ENCODE measurements at regions not wholly inside any gene's neighbourhood (a gene's known extent, or its start where the extent isn't known, plus 50 kb on each side); places are given as distances from the start of the nearest gene placed in this dataset.
"Not testable (repeated sequence)": the region's sequence is repeated elsewhere in the genome, so short reads cannot be mapped to it uniquely, and the experiment has no call there.

GRCh38 chr6:22194188-22194921 is 102.5 kb downstream of the PRL start:
- no peak for DNase-seq
- no peak overlapping the region for H3K4me3 Mint-ChIP-seq
- ATAC-seq (replicated peaks in 1 of 2): no peak
- H3K27me3 Mint-ChIP-seq (ENCODE audit: low read depth): peaks cover 6% of the 10 kb centered on the region
- no peak overlapping the region for H3K27ac Mint-ChIP-seq
- H3K9me3 Mint-ChIP-seq: peaks cover 2 to 6% of the 10 kb centered on the region in 2 donors
- H3K4me1 Mint-ChIP-seq (ENCODE audit: low read depth): no peaks in the 10 kb centered on the region
- peaks cover 0 to 2% of the 10 kb centered on the region in 2 donors for H3K36me3 Mint-ChIP-seq (ENCODE audit: insufficient read depth in 2 of 2)

GRCh38 chr6:22199771-22200170 is 97.1 kb downstream of the PRL start:
- DNase-seq: no peak
- H3K27ac Mint-ChIP-seq: no peak overlapping the region
- no peaks in the 10 kb centered on the region for H3K4me1 Mint-ChIP-seq (ENCODE audit: low read depth)
- ATAC-seq (replicated peaks in 1 of 2): no peak
- H3K9me3 Mint-ChIP-seq: peaks cover 4 to 6% of the 10 kb centered on the region in 2 donors
- no peaks in the 10 kb centered on the region for H3K27me3 Mint-ChIP-seq (ENCODE audit: low read depth)
- H3K36me3 Mint-ChIP-seq (ENCODE audit: insufficient read depth in 2 of 2): peaks cover 0 to 2% of the 10 kb centered on the region in 2 donors
- no peak overlapping the region for H3K4me3 Mint-ChIP-seq

GRCh38 chr6:22204153-22204552 is 92.7 kb downstream of the PRL start:
- H3K36me3 Mint-ChIP-seq (ENCODE audit: insufficient read depth in 2 of 2): no peaks in the 10 kb centered on the region
- no peak for ATAC-seq (replicated peaks in 1 of 2)
- no peak overlapping the region for H3K4me3 Mint-ChIP-seq

GRCh38 chr6:22205266-22205665 is 91.6 kb downstream of the PRL start:
- Mint-ChIP-seq H3K27ac (no peak overlapping the region), H3K9me3 (no peaks in the 10 kb centered on the region), H3K36me3 (ENCODE audit: insufficient read depth in 2 of 2) (no peaks in the 10 kb centered on the region), H3K27me3 (ENCODE audit: low read depth) (no peaks in the 10 kb centered on the region), H3K4me3 (no peak overlapping the region), H3K4me1 (ENCODE audit: low read depth) (no peaks in the 10 kb centered on the region)
- no peak for ATAC-seq (replicated peaks in 1 of 2)
- no peak for DNase-seq

More at GRCh38 chr6:22204153-22204552, 92.7 kb downstream of the PRL start:
- no peaks in the 10 kb centered on the region for H3K27me3 Mint-ChIP-seq (ENCODE audit: low read depth)
- no peak overlapping the region for H3K27ac Mint-ChIP-seq
- H3K4me1 Mint-ChIP-seq (ENCODE audit: low read depth): no peaks in the 10 kb centered on the region
- DNase-seq: no peak
- peaks cover 0 to 1% of the 10 kb centered on the region in 2 donors for H3K9me3 Mint-ChIP-seq

- H3K27ac Mint-ChIP-seq: no peak overlapping the region
- H3K4me1 Mint-ChIP-seq (ENCODE audit: low read depth): no peaks in the 10 kb centered on the region
- ATAC-seq (replicated peaks in 1 of 2) (no peak), DNase-seq (no peak)
- no peaks in the 10 kb centered on the region for H3K27me3 Mint-ChIP-seq (ENCODE audit: low read depth)
- H3K9me3 Mint-ChIP-seq: no peaks in the 10 kb centered on the region
- no peaks in the 10 kb centered on the region for H3K36me3 Mint-ChIP-seq (ENCODE audit: insufficient read depth in 2 of 2)
- H3K4me3 Mint-ChIP-seq: no peak overlapping the region
Measured at GRCh38 chr6:22206106-22206505, 90.7 kb downstream of the PRL start.

GRCh38 chr6:22208026-22208425 is 88.8 kb downstream of the PRL start:
- DNase-seq (no peak), ATAC-seq (replicated peaks in 1 of 2) (no peak)
- Mint-ChIP-seq H3K4me1 (ENCODE audit: low read depth) (no peaks in the 10 kb centered on the region), H3K36me3 (ENCODE audit: insufficient read depth in 2 of 2) (no peaks in the 10 kb centered on the region), H3K4me3 (no peak overlapping the region), H3K27ac (no peak overlapping the region), H3K9me3 (peaks cover 0 to 3% of the 10 kb centered on the region in 2 donors), H3K27me3 (ENCODE audit: low read depth) (no peaks in the 10 kb centered on the region)

GRCh38 chr6:22214314-22214713 is 82.5 kb downstream of the PRL start:
- H3K4me1 Mint-ChIP-seq (ENCODE audit: low read depth): no peaks in the 10 kb centered on the region
- H3K27ac Mint-ChIP-seq: no peak overlapping the region
- H3K27me3 Mint-ChIP-seq (ENCODE audit: low read depth): no peaks in the 10 kb centered on the region
- no peak overlapping the region for H3K4me3 Mint-ChIP-seq
- no peaks in the 10 kb centered on the region for H3K36me3 Mint-ChIP-seq (ENCODE audit: insufficient read depth in 2 of 2)
- ATAC-seq (replicated peaks in 1 of 2) (no peak), DNase-seq (no peak)
- peaks cover 0 to 3% of the 10 kb centered on the region in 2 donors for H3K9me3 Mint-ChIP-seq

- H3K4me1 Mint-ChIP-seq (ENCODE audit: low read depth); ATAC-seq (replicated peaks in 1 of 2); H3K27ac Mint-ChIP-seq; DNase-seq; H3K36me3 Mint-ChIP-seq (ENCODE audit: insufficient read depth in 2 of 2); H3K27me3 Mint-ChIP-seq (ENCODE audit: low read depth); H3K9me3 Mint-ChIP-seq; H3K4me3 Mint-ChIP-seq: not testable (repeated sequence)
Measured at GRCh38 chr6:22215474-22215873, 81.4 kb downstream of the PRL start.

GRCh38 chr6:22218410-22218809 is 78.4 kb downstream of the PRL start:
- no peaks in the 10 kb centered on the region for H3K9me3 Mint-ChIP-seq
- H3K4me3 Mint-ChIP-seq: no peak overlapping the region
- DNase-seq (no peak), ATAC-seq (replicated peaks in 1 of 2) (no peak)
- no peaks in the 10 kb centered on the region for H3K27me3 Mint-ChIP-seq (ENCODE audit: low read depth)
- no peaks in the 10 kb centered on the region for H3K36me3 Mint-ChIP-seq (ENCODE audit: insufficient read depth in 2 of 2)
- H3K27ac Mint-ChIP-seq: no peak overlapping the region
- H3K4me1 Mint-ChIP-seq (ENCODE audit: low read depth): no peaks in the 10 kb centered on the region

GRCh38 chr6:22219925-22220324 is 76.9 kb downstream of the PRL start:
- H3K27ac Mint-ChIP-seq: no peak overlapping the region
- no peak for ATAC-seq (replicated peaks in 1 of 2)
- H3K4me1 Mint-ChIP-seq (ENCODE audit: low read depth): no peaks in the 10 kb centered on the region
- H3K36me3 Mint-ChIP-seq (ENCODE audit: insufficient read depth in 2 of 2): no peaks in the 10 kb centered on the region
- H3K4me3 Mint-ChIP-seq: no peak overlapping the region
- DNase-seq: no peak
- H3K9me3 Mint-ChIP-seq: no peaks in the 10 kb centered on the region
- no peaks in the 10 kb centered on the region for H3K27me3 Mint-ChIP-seq (ENCODE audit: low read depth)

- no peaks in the 10 kb centered on the region for H3K9me3 Mint-ChIP-seq
Measured at GRCh38 chr6:22221211-22221610, 75.6 kb downstream of the PRL start.

GRCh38 chr6:22221630-22222029 is 75.2 kb downstream of the PRL start:
- Mint-ChIP-seq H3K4me3 (no peak overlapping the region), H3K36me3 (ENCODE audit: insufficient read depth in 2 of 2) (no peaks in the 10 kb centered on the region), H3K27me3 (ENCODE audit: low read depth) (no peaks in the 10 kb centered on the region), H3K4me1 (ENCODE audit: low read depth) (no peaks in the 10 kb centered on the region), H3K9me3 (no peaks in the 10 kb centered on the region), H3K27ac (no peak overlapping the region)
- DNase-seq (no peak), ATAC-seq (replicated peaks in 1 of 2) (no peak)

More at GRCh38 chr6:22221211-22221610, 75.6 kb downstream of the PRL start:
- Mint-ChIP-seq H3K27me3 (ENCODE audit: low read depth) (no peaks in the 10 kb centered on the region), H3K27ac (no peak overlapping the region), H3K4me3 (no peak overlapping the region), H3K4me1 (ENCODE audit: low read depth) (no peaks in the 10 kb centered on the region), H3K36me3 (ENCODE audit: insufficient read depth in 2 of 2) (no peaks in the 10 kb centered on the region)
- DNase-seq: no peak
- no peak for ATAC-seq (replicated peaks in 1 of 2)

- Mint-ChIP-seq H3K27me3 (ENCODE audit: low read depth) (no peaks in the 10 kb centered on the region), H3K9me3 (no peaks in the 10 kb centered on the region), H3K27ac (no peak overlapping the region), H3K4me3 (no peak overlapping the region), H3K36me3 (ENCODE audit: insufficient read depth in 2 of 2) (no peaks in the 10 kb centered on the region), H3K4me1 (ENCODE audit: low read depth) (no peaks in the 10 kb centered on the region)
- DNase-seq (no peak), ATAC-seq (replicated peaks in 1 of 2) (no peak)
Measured at GRCh38 chr6:22222469-22222868, 74.4 kb downstream of the PRL start.
